Hepatocyte (in vitro differentiated cells): ENCODE measurements at regions not wholly inside any gene's neighbourhood (a gene's known extent, or its start where the extent isn't known, plus 50 kb on each side); places are given as distances from the start of the nearest gene placed in this dataset.
"Not testable (repeated sequence)": the region's sequence is repeated elsewhere in the genome, so short reads cannot be mapped to it uniquely, and the experiment has no call there.

Experiments used
- DNase-seq: peaks from one replicate; pipeline ENCODE4 v3.0.0-alpha.2; 2016; ENCODE audit warnings: low spot score
- H2AFZ ChIP-seq: fragments of 200-600 bp; sonication (generic); 2 replicates; pipeline ENCODE4 v1.6.0; 2016; ENCODE audit warnings: antibody characterized with exemption, mild to moderate bottlenecking
- H3K27ac ChIP-seq: fragments of 200-600 bp; sonication (generic); 2 replicates; pipeline ENCODE4 v1.5.1; 2016; ENCODE audit warnings: mild to moderate bottlenecking
- H3K27me3 ChIP-seq: fragments of 200-600 bp; sonication (generic); 2 replicates; pipeline ENCODE4 v1.6.1; 2016
- H3K36me3 ChIP-seq: fragments of 200-600 bp; sonication (generic); replicated peaks from 2 replicates; pipeline ENCODE4 v1.5.1; 2016; ENCODE audit warnings: low read depth; ENCODE audit not compliant: insufficient read depth
- H3K4me1 ChIP-seq: fragments of 200-600 bp; sonication (generic); 2 replicates; pipeline ENCODE4 v1.5.1; 2016; ENCODE audit warnings: mild to moderate bottlenecking, moderate library complexity; ENCODE audit not compliant: insufficient read depth
- H3K4me2 ChIP-seq: fragments of 200-600 bp; sonication (generic); 2 replicates; pipeline ENCODE4 v1.6.0; 2016
- H3K4me3 ChIP-seq: fragments of 200-600 bp; sonication (generic); 2 replicates; pipeline ENCODE4 v1.5.1; 2016; ENCODE audit warnings: mild to moderate bottlenecking
- H3K79me2 ChIP-seq: fragments of 200-600 bp; sonication (generic); 2 replicates; pipeline ENCODE4 v1.6.0; 2017; ENCODE audit warnings: mild to moderate bottlenecking
- H3K9me2 ChIP-seq: fragments of 200-600 bp; sonication (generic); replicated peaks from 2 replicates; pipeline ENCODE4 v1.6.0; 2017; ENCODE audit warnings: mild to moderate bottlenecking; ENCODE audit not compliant: insufficient read depth
- H3K9me3 ChIP-seq: fragments of 200-600 bp; sonication (generic); 2 replicates; pipeline ENCODE4 v1.5.1; 2016; ENCODE audit warnings: low read depth, mild to moderate bottlenecking
- H4K20me1 ChIP-seq: fragments of 200-600 bp; sonication (generic); 2 replicates; pipeline ENCODE4 v1.6.0; 2016; ENCODE audit warnings: mild to moderate bottlenecking; ENCODE audit not compliant: insufficient read depth, poor library complexity, severe bottlenecking
- EZH2 ChIP-seq: fragments of 200-600 bp; sonication (generic); IDR thresholded peaks from 2 replicates; pipeline ENCODE4 v1.6.1; 2016; ENCODE audit warnings: antibody characterized with exemption, mild to moderate bottlenecking, borderline replicate concordance
- EZH2phosphoT487 ChIP-seq: fragments of 200-600 bp; sonication (generic); IDR thresholded peaks from one replicate; pipeline ENCODE4 v1.6.1; 2018; ENCODE audit warnings: antibody characterized with exemption, mild to moderate bottlenecking, low read depth, moderate library complexity; ENCODE audit not compliant: unreplicated experiment, severe bottlenecking
- WGBS: methylation state at CpG from one replicate; pipeline ENCODE4 v1.1.6; 2016; ENCODE audit warnings: low lambda C conversion rate; ENCODE audit errors: missing lambda C conversion rate; 5-methylcytosine and 5-hydroxymethylcytosine counted together
- TF ChIP-seq, protein P1 (sequence below): fragments of 200-600 bp; sonication (generic); IDR thresholded peaks from 2 replicates; pipeline ENCODE4 v1.5.1; 2016; ENCODE audit warnings: antibody characterized with exemption, mild to moderate bottlenecking; ENCODE audit not compliant: poor library complexity

DNA sequence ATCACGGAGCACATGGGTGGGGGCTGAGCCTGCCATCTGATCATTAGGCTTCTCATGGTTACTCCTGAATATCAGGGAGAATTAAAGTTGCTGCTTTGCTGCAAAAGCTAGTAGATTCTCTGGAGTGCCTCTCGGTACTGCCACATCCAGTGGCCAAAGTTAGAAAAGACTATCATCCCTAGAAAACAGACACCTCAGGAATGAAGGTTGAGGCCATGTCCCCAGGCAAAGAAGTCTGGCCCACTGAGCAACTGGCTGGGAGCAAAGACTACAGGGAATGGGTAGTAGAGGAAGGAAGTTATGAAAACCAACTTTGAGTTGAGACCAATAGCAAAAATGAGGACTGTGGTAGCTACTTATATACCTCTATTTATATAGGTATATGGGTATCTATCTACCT is 258.7 kb downstream of the EFCAB11 start:
- Histone ChIP-seq H3K79me2 (no peaks in the 10 kb centered on the region), H4K20me1 (no peaks in the 10 kb centered on the region), H3K4me1 (peaks cover under 1% of the 10 kb centered on the region), H3K4me2 (no peak overlapping the region), H3K9me3 (no peaks in the 10 kb centered on the region), H3K36me3 (no peaks in the 10 kb centered on the region), H2AFZ (no peak overlapping the region), H3K4me3 (no peak overlapping the region), H3K9me2 (no peaks in the 10 kb centered on the region), H3K27ac (no peak overlapping the region), H3K27me3 (no peaks in the 10 kb centered on the region)
- 63% methylated on average over 2 of the region's 2 CpGs for WGBS
- DNase-seq, result no peak
- no peak for TF ChIP-seq EZH2phosphoT487

DNA sequence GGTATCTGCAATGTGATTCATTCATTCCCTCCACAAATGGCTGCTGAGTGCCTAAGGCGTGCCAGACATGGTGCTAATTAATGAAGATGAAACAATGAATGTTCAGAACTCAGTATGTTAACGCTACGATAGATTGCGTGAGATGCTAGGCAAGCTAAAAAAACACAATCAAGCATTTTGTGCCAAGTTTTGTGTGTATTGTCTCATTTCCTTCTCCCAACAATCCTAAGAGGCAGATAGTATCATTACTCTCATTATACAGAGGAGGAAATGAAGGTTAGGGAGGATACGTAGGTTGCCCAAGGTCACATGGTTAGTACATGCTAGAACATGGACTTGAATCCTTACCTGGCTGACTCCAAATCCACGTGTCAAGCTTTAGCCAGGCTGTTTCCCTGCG is 264.4 kb downstream of the EFCAB11 start:
- no peak overlapping the region for H3K4me2 ChIP-seq
- H3K27me3 ChIP-seq, result no peaks in the 10 kb centered on the region
- no peaks in the 10 kb centered on the region for H4K20me1 ChIP-seq
- no peaks in the 10 kb centered on the region for H3K9me3 ChIP-seq
- H3K9me2 ChIP-seq, result no peaks in the 10 kb centered on the region
- no peaks in the 10 kb centered on the region for H3K36me3 ChIP-seq
- TF ChIP-seq EZH2, result no peak
- TF ChIP-seq, protein P1, sequence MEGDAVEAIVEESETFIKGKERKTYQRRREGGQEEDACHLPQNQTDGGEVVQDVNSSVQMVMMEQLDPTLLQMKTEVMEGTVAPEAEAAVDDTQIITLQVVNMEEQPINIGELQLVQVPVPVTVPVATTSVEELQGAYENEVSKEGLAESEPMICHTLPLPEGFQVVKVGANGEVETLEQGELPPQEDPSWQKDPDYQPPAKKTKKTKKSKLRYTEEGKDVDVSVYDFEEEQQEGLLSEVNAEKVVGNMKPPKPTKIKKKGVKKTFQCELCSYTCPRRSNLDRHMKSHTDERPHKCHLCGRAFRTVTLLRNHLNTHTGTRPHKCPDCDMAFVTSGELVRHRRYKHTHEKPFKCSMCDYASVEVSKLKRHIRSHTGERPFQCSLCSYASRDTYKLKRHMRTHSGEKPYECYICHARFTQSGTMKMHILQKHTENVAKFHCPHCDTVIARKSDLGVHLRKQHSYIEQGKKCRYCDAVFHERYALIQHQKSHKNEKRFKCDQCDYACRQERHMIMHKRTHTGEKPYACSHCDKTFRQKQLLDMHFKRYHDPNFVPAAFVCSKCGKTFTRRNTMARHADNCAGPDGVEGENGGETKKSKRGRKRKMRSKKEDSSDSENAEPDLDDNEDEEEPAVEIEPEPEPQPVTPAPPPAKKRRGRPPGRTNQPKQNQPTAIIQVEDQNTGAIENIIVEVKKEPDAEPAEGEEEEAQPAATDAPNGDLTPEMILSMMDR, result no peak
- no peak for TF ChIP-seq EZH2phosphoT487
- 81% methylated on average over 7 of the region's 7 CpGs for WGBS
- H3K4me3 ChIP-seq, result no peak overlapping the region
- no peaks in the 10 kb centered on the region for H3K79me2 ChIP-seq
- DNase-seq, result no peak
- H3K27ac ChIP-seq, result no peak overlapping the region
- no peaks in the 10 kb centered on the region for H3K4me1 ChIP-seq
- no peak overlapping the region for H2AFZ ChIP-seq

DNA sequence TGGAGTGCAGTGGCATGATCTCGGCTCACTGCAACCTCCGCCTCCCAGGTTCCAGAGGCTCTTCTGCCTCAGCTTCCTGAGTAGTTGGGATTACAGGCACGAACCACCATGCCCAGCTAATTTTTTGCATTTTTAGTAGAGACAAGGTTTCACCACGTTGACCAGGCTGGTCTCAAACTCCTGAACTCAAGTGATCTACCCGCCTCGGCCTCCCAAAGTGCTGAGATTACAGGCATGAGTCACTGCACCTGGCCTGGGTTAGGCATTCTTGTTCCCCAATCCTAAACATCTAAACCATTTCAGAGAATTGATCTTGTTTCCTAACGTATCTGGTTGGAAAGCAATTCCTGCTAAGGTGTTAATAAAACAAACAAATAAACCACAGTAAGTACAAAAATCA is 264.8 kb downstream of the EFCAB11 start:
- H4K20me1 ChIP-seq, H3K9me2 ChIP-seq, H2AFZ ChIP-seq, H3K27ac ChIP-seq, H3K36me3 ChIP-seq, DNase-seq, H3K4me2 ChIP-seq, H3K79me2 ChIP-seq, H3K27me3 ChIP-seq, H3K9me3 ChIP-seq, H3K4me3 ChIP-seq, H3K4me1 ChIP-seq: not testable (repeated sequence)
- WGBS, result 95% methylated on average over 7 of the region's 7 CpGs

DNA sequence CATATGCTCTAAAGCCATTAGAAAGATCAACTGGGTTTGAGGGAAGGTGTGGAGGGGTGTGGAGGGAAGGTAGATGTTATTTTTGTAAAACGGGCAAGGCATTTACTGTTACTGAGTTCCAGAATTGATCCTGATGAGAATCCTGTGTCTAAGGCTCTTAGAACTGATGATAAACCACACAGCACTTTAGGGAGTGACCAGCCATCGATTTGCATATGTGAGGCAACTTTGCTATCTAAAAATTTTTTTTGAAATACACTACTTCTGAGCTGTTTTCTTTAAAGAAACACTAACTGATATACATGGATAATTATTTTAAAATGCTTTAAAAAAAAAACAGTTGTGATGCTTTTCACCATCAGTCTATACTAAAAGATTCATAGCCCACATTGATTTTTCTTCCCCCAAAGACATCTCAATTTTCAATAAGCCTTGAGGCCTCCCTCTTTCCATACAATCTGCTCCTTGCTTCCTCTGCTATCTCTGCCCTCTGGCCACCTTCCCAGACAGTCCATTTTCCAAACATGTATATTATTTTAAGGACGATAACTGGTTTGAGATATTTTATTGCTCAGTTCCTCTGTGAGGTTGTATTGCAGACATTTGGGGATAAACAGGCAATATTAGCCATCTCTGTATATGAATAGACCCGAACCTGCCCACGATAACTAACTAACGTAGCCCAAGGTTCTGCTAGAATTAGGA is 265.9 kb downstream of the EFCAB11 start:
- H3K27ac ChIP-seq, result no peak overlapping the region
- H3K9me3 ChIP-seq, result no peaks in the 10 kb centered on the region
- no peaks in the 10 kb centered on the region for H3K4me1 ChIP-seq
- H3K36me3 ChIP-seq, result no peaks in the 10 kb centered on the region
- 76% methylated on average over 6 of the region's 6 CpGs for WGBS
- no peak for TF ChIP-seq EZH2
- TF ChIP-seq, protein P1, result no peak
- no peak for TF ChIP-seq EZH2phosphoT487
- no peak overlapping the region for H2AFZ ChIP-seq
- no peak overlapping the region for H3K4me2 ChIP-seq
- H4K20me1 ChIP-seq, result no peaks in the 10 kb centered on the region
- no peaks in the 10 kb centered on the region for H3K79me2 ChIP-seq
- no peak for DNase-seq
- H3K9me2 ChIP-seq, result no peaks in the 10 kb centered on the region
- H3K4me3 ChIP-seq, result no peak overlapping the region
- H3K27me3 ChIP-seq, result no peaks in the 10 kb centered on the region

DNA sequence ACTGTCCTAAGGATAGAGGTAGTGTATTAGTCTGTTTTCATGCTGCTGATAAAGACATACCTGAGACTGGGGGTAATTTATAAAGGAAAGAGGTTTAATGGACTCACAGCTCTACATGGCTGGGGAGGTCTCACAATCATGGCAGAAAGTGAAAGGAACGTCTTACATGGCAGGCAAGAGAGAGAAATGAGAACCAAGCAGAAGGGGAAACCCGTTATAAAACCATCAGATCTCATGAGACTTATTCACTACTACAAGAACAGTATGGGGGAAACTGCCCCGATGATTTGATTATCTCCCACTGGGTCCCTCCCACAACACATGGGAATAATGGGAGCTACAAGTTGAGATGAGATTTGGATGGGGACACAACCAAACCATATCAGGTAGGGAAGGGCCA is 267.4 kb downstream of the EFCAB11 start:
- not testable (repeated sequence) for H3K4me3 ChIP-seq, H3K27me3 ChIP-seq, H3K4me2 ChIP-seq, H3K79me2 ChIP-seq, H3K27ac ChIP-seq, H3K9me3 ChIP-seq, H3K36me3 ChIP-seq, H3K9me2 ChIP-seq, H2AFZ ChIP-seq, H4K20me1 ChIP-seq, H3K4me1 ChIP-seq, DNase-seq
- WGBS, result 60% methylated on average over 3 of the region's 3 CpGs
